ENCODE measurements at regions not wholly inside any gene's neighbourhood (a gene's known extent, or its start where the extent isn't known, plus 50 kb on each side); places are given as distances from the start of the nearest gene placed in this dataset.

- no peak for TF ChIP-seq CTCF (IDR thresholded peaks at IDR 0.05)
- no peak for TF ChIP-seq POLR2AphosphoS5 (IDR thresholded peaks at IDR 0.05)
- no peak for TF ChIP-seq EP300 (IDR thresholded peaks at IDR 0.05)
- no peak for TF ChIP-seq POLR2A (IDR thresholded peaks at IDR 0.05)
These were observed 72.0 kb upstream of the FLT1 start for GRCh38 chr13:28566891-28567290.

Data from upper lobe of left lung (tissue), 4 donors.